ENCODE measurements at regions not wholly inside any gene's neighbourhood (a gene's known extent, or its start where the extent isn't known, plus 50 kb on each side); places are given as distances from the start of the nearest gene placed in this dataset.

GRCh38 chr7:145893925-145894535 is 222.6 kb upstream of the CNTNAP2 start:
- no peak for TF ChIP-seq CTCF (IDR thresholded peaks at IDR 0.05; ENCODE audit: low read depth, low read length, missing control alignments)
- DNase-seq (ENCODE audit: extremely low read depth, low read depth), result no peak

GRCh38 chr7:145884716-145885514 is 231.7 kb upstream of the CNTNAP2 start:
- TF ChIP-seq CTCF (IDR thresholded peaks at IDR 0.05; ENCODE audit: low read depth, low read length, missing control alignments), result no peak
- H3K4me3 ChIP-seq (replicated peaks; ENCODE audit: low read depth, low read length), result no peak overlapping the region
- no peak for DNase-seq (ENCODE audit: extremely low read depth, low read depth)

More at GRCh38 chr7:145893925-145894535, 222.6 kb upstream of the CNTNAP2 start:
- H3K4me3 ChIP-seq (replicated peaks; ENCODE audit: low read depth, low read length), result no peak overlapping the region

GRCh38 chr7:145876376-145876775 is 240.2 kb upstream of the CNTNAP2 start:
- H3K4me3 ChIP-seq (replicated peaks; ENCODE audit: low read depth, low read length), result no peak overlapping the region
- no peak for TF ChIP-seq CTCF (IDR thresholded peaks at IDR 0.05; ENCODE audit: low read depth, low read length, missing control alignments)
- DNase-seq (ENCODE audit: extremely low read depth, low read depth), result no peak

- no peak for TF ChIP-seq CTCF (IDR thresholded peaks at IDR 0.05; ENCODE audit: low read depth, low read length, missing control alignments)
- no peak for DNase-seq (ENCODE audit: extremely low read depth, low read depth)
- H3K4me3 ChIP-seq (replicated peaks; ENCODE audit: low read depth, low read length), result no peak overlapping the region
These were observed 241.3 kb upstream of the CNTNAP2 start for GRCh38 chr7:145875267-145875666.

- no peak for DNase-seq (ENCODE audit: extremely low read depth, low read depth)
- no peak overlapping the region for H3K4me3 ChIP-seq (replicated peaks; ENCODE audit: low read depth, low read length)
- TF ChIP-seq CTCF (IDR thresholded peaks at IDR 0.05; ENCODE audit: low read depth, low read length, missing control alignments), result no peak
These were observed 247.7 kb upstream of the CNTNAP2 start for GRCh38 chr7:145868935-145869334.

- H3K4me3 ChIP-seq (replicated peaks; ENCODE audit: low read depth, low read length), result no peak overlapping the region
- no peak for DNase-seq (ENCODE audit: extremely low read depth, low read depth)
- no peak for TF ChIP-seq CTCF (IDR thresholded peaks at IDR 0.05; ENCODE audit: low read depth, low read length, missing control alignments)
These were observed 254.4 kb upstream of the CNTNAP2 start for GRCh38 chr7:145862212-145862611.

All from HFF-Myc (cell line).